Esophagus squamous epithelium (tissue), 5 donors: ENCODE measurements at regions not wholly inside any gene's neighbourhood (a gene's known extent, or its start where the extent isn't known, plus 50 kb on each side); places are given as distances from the start of the nearest gene placed in this dataset.

Source experiments
- DNase-seq: peaks from one replicate; lab custom pipeline; 2025; lab: John Stamatoyannopoulos, UW
- H3K27ac ChIP-seq, 4 donors: fragments of 200-600 bp; sonication (generic); one replicate each; pipeline ENCODE4 v1.5.1; 2016 to 2019; ENCODE audit warnings: mild to moderate bottlenecking in 1 of 4
- H3K27me3 ChIP-seq, 4 donors: fragments of 200-600 bp; sonication (generic); 1 replicate in 3 of 4; 2 replicates in 1 of 4; pipeline versions ENCODE4 v1.5.1 to v1.6.0; 2017 to 2021; ENCODE audit warnings: antibody characterized with exemption in 1 of 4
- H3K36me3 ChIP-seq, 3 donors: fragments of 200-600 bp; sonication (generic); one replicate each; pipeline ENCODE4 v1.5.1; 2016 to 2019
- H3K4me1 ChIP-seq, 3 donors: fragments of 200-600 bp; sonication (generic); one replicate each; pipeline ENCODE4 v1.5.1; 2017 to 2019
- H3K4me3 ChIP-seq, 4 donors: fragments of 200-600 bp; sonication (generic); 1 replicate in 3 of 4; 2 replicates in 1 of 4; pipeline ENCODE4 v1.5.1; 2016 to 2019; ENCODE audit warnings: mild to moderate bottlenecking in 2 of 4, moderate library complexity in 1 of 4
- H3K9me3 ChIP-seq, 3 donors: fragments of 200-600 bp; sonication (generic); one replicate each; pipeline ENCODE4 v1.5.1; 2016 to 2019
- CTCF ChIP-seq, 6 experiments: fragments of 450-650 bp in 4 of 6; fragments of 200-600 bp in 2 of 6; sonication (generic) in 2 of 6; IDR thresholded peaks; one replicate each; pipeline ENCODE4 v1.5.1; 2016 to 2019; ENCODE audit warnings: antibody characterized with exemption in 6 of 6, mild to moderate bottlenecking in 4 of 6, moderate library complexity in 4 of 6
- POLR2A ChIP-seq, 4 donors: fragments of 450-650 bp; IDR thresholded peaks; one replicate each; pipeline ENCODE4 v1.6.1; 2017; ENCODE audit warnings: antibody characterized with exemption in 4 of 4, mild to moderate bottlenecking in 4 of 4, moderate library complexity in 3 of 4
- WGBS, 2 donors: methylation state at CpG; one replicate each; pipeline ENCODE4 v1.1.5; 2018; 5-methylcytosine and 5-hydroxymethylcytosine counted together
- intact Hi-C: fragments of 100-400 bp; cut with DNase I; formaldehyde crosslinking; loops from one replicate; pipeline ENCODE4 v1.15.0; 2022
- donor health status: DM: yes; HTN: yes; CAD: no.

GRCh38 chr1:221093903-221094791 lies 214.9 kb downstream of the HLX start:
- 34 to 44% methylated on average over 5 of the region's 5 CpGs for WGBS, 2 donors

GRCh38 chr1:221097479-221098281 lies 218.4 kb downstream of the HLX start:
- no peak for DNase-seq
- Histone ChIP-seq H3K4me1 (peaks cover 0 to 22% (median 14%) of the 10 kb centered on the region in 3 donors), H3K4me3 (no peak overlapping the region), H3K36me3 (no peaks in the 10 kb centered on the region), H3K27me3 (no peaks in the 10 kb centered on the region), H3K9me3 (no peaks in the 10 kb centered on the region), H3K27ac (peak overlapping the region in 3 of 4 donors; percentile 9 to 76 (median 31))
- TF ChIP-seq POLR2A (IDR thresholded peaks at IDR 0.05) (no peak), CTCF (IDR thresholded peaks at IDR 0.05) (no peak)
- intact Hi-C loops: no loop called here
- 61% methylated on average over 6 of the region's 6 CpGs for WGBS, 2 donors

More at GRCh38 chr1:221093903-221094791, 214.9 kb downstream of the HLX start:
- Histone ChIP-seq H3K27ac (no peak overlapping the region), H3K27me3 (no peaks in the 10 kb centered on the region), H3K36me3 (no peaks in the 10 kb centered on the region), H3K4me1 (peaks cover 0 to 8% (median 0%) of the 10 kb centered on the region in 3 donors), H3K4me3 (no peak overlapping the region), H3K9me3 (no peaks in the 10 kb centered on the region)
- no peak for DNase-seq
- no peak for TF ChIP-seq CTCF (IDR thresholded peaks at IDR 0.05)
- no peak for TF ChIP-seq POLR2A (IDR thresholded peaks at IDR 0.05)
- intact Hi-C loops: no loop called here

- no peak for DNase-seq
- intact Hi-C loops: no loop called here
- WGBS, 2 donors: 61 to 70% methylated on average over 7 to 10 of the region's 10 CpGs
- Histone ChIP-seq H3K27me3 (no peaks in the 10 kb centered on the region), H3K4me1 (peaks cover 0 to 22% (median 14%) of the 10 kb centered on the region in 3 donors), H3K27ac (peak overlapping the region in 3 of 4 donors; percentile 9 to 76 (median 31)), H3K9me3 (no peaks in the 10 kb centered on the region), H3K4me3 (no peak overlapping the region), H3K36me3 (no peaks in the 10 kb centered on the region)
- no peak for TF ChIP-seq POLR2A (IDR thresholded peaks at IDR 0.05)
- no peak for TF ChIP-seq CTCF (IDR thresholded peaks at IDR 0.05)
These were observed 219.5 kb downstream of the HLX start for GRCh38 chr1:221098471-221099405.

- Histone ChIP-seq H3K27me3 (no peaks in the 10 kb centered on the region), H3K9me3 (no peaks in the 10 kb centered on the region), H3K36me3 (no peaks in the 10 kb centered on the region), H3K4me3 (no peak overlapping the region), H3K27ac (peak overlapping the region in 1 of 4 donors; percentile 58), H3K4me1 (peaks cover 0 to 22% (median 14%) of the 10 kb centered on the region in 3 donors)
- TF ChIP-seq POLR2A (IDR thresholded peaks at IDR 0.05) (no peak), CTCF (IDR thresholded peaks at IDR 0.05) (no peak)
- intact Hi-C loops: no loop called here
- DNase-seq: no peak
- 72 to 81% methylated on average over 9 to 10 of the region's 12 CpGs for WGBS, 2 donors
These were observed 220.7 kb downstream of the HLX start for GRCh38 chr1:221099747-221100595.
